Frontal cortex (tissue), 3 donors: ENCODE measurements at regions not wholly inside any gene's neighbourhood (a gene's known extent, or its start where the extent isn't known, plus 50 kb on each side); places are given as distances from the start of the nearest gene placed in this dataset.

Source experiments
- DNase-seq, 2 donors: peaks; one replicate each; pipeline ENCODE4 v3.0.0; 2012; ENCODE audit warnings: low spot score in 2 of 2
- FAIRE-seq: peaks from 2 replicates; lab custom pipeline; 2012; peaks lifted over from hg19 to GRCh38; lab: Jason Lieb, UNC
- donor health status: control.
- donor health status: control.
- donor health status: control.

GRCh38 chr21:37967036-37967435, 50.8 kb upstream of the KCNJ6 start:
- no peak for FAIRE-seq
- no peak for DNase-seq

GRCh38 chr21:37968744-37969143, 52.5 kb upstream of the KCNJ6 start:
- FAIRE-seq (no peak), DNase-seq (no peak)

DNA sequence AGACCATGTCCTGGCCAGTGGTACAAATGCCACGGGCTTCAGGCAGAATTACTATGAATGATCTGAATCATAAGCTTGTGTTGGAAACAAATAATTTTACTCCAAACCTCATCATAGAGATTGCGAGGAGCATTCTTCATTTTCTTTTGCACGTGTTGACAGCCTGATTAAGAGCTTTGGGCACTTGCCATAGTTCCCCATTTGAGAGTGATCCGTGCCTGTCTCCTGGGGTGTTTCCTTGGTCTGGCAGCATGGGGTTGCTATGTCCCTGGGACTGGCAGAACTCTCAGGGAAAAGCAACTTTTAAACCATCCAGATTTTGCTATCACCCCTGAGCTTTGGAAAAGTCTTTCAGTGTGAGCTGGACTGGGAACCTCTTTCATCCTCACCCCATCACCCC, 54.3 kb upstream of the KCNJ6 start:
- FAIRE-seq (no peak), DNase-seq (no peak)

- FAIRE-seq (no peak), DNase-seq (no peak)
Observed at GRCh38 chr21:37971390-37971950, 55.2 kb upstream of the KCNJ6 start.

- FAIRE-seq (no peak), DNase-seq (no peak)
Observed at GRCh38 chr21:37974081-37974480, 57.8 kb upstream of the KCNJ6 start.

- no peak for DNase-seq
- FAIRE-seq: no peak
Observed at GRCh38 chr21:37982496-37983318, 66.5 kb upstream of the KCNJ6 start.

GRCh38 chr21:37983336-37984095, 67.3 kb upstream of the KCNJ6 start:
- DNase-seq: no peak
- FAIRE-seq: no peak

DNA sequence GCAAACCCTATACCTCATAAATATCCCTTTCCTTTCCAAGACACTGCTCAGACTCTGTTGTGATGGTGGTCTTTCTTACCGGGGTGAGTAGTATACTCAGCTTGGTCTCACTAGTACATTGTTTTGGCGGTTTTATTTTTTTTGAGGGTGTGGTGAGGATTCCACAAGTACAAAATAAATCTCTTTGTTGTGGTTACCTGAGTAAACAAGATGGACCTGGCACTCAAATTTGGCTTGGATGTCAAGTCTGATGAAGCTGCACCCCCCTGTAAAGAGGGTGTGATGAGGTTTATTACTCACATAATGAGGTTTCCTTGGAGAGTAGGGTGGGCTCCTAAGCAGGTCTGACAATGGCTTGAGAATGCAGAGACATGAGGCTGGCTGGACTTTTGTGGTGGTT, 68.2 kb upstream of the KCNJ6 start:
- no peak for FAIRE-seq
- DNase-seq: no peak

- FAIRE-seq (no peak), DNase-seq (no peak)
Observed at GRCh38 chr21:37986000-37986399, 69.7 kb upstream of the KCNJ6 start.

DNA sequence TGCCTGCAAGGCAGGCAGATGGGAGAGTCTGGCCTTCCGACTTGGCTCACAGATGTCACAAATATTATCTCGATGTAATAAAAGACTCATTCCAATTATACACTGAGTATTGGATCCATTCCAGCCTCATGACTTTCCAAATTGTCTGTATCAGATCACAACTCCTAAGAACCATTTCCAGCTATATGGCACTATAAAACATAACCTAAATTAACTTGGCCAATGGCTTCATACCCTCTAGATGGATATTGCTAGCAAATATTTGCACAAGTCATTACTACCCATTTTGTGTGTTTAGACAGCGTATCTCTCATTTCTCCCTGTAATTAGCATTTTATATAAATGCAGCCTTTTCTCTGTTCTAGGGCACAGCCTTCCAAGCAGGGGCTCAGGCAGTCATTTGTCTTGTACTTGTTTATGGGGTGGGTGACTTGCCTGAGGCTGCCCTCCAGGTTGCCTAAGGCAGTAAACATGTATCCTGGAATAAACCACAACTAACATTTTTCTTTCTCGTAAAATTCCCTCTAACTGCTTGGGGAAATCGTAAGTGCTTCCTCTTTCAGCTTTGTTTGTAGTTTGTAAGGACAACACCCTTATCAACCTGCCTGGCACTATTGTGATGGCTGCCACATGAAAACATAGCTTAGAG, 70.6 kb upstream of the KCNJ6 start:
- FAIRE-seq: no peak
- no peak for DNase-seq

GRCh38 chr21:37987668-37988067, 71.4 kb upstream of the KCNJ6 start:
- no peak for FAIRE-seq

DNA sequence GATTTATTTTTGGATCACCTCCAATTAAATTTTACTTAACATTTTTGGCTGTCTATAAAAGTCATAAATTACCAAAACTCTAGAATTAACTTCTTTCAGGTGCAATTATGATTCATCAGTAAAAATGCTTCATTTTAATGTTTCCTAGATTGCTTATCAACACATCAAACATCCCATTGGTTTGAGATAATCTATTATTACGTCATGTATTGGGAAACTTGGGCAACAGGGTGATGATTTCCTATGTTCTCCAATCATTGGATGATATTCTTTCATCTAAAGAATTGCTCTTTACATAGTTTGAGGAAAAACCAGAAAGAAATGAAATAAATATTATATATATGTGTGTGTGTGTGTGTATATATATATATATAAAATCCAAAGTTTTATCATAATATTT, 76.8 kb upstream of the KCNJ6 start:
- DNase-seq (no peak), FAIRE-seq (no peak)

More at GRCh38 chr21:37987668-37988067, 71.4 kb upstream of the KCNJ6 start:
- DNase-seq: no peak

GRCh38 chr21:37994211-37994610, 78.0 kb upstream of the KCNJ6 start:
- no peak for FAIRE-seq
- no peak for DNase-seq

DNA sequence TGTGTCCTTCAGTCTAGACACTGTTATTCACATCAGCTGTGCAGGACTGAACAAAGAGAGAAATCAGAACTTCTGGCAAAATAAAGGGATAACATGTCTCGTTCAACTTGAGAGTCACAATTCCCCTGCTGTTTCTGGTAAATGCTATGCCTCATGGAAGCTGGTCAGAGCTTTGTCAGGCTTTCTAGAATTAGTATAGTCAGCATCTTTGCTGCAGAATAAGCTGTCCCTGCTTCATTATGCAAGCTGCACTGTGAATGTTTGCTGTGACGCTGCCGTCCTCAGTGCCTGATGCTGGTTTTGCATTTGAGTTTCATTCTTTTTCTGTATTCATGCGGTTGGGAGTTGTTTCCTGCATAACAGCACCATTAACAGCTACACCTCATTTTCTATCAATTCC, 96.4 kb upstream of the KCNJ6 start:
- FAIRE-seq: no peak
- DNase-seq: no peak

DNA sequence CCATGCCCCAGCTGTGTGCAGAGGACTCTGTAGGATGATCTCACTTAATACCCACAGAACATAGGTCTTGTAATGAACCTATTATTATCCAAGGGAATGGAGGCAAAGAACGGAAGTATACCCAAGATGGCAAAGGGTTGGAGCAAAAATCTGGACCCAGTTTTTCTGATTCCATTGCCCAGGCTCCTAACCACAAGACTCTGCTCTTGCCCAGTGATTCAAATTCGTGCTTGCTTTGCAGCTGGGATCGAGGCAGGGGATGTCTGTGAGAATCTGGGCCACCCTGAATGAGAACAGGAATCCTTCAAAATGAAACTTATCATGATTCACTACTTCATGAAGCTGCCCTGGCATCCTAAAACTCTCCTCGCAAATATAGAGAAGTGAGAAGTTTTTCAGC, 97.5 kb upstream of the KCNJ6 start:
- DNase-seq (no peak), FAIRE-seq (no peak)

DNA sequence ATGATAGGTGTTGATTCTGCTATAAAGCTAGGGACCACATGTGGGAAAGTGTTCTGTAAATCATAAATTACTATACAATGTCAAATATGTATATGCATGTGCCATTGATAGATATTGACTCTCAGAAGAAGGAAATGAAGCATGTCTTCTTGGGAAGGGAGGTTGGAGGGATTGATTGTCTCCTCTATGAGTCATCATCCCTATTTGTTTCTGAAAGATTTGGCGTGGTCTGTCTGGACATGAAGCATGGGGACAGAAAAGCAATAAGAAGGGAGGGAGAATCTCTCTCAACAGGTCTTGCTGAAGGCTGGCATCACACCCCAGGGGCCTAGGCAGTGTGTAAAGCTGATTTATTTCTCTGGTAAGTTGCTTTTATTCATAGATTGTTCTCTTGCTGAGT, 98.0 kb upstream of the KCNJ6 start:
- FAIRE-seq (no peak), DNase-seq (no peak)

DNA sequence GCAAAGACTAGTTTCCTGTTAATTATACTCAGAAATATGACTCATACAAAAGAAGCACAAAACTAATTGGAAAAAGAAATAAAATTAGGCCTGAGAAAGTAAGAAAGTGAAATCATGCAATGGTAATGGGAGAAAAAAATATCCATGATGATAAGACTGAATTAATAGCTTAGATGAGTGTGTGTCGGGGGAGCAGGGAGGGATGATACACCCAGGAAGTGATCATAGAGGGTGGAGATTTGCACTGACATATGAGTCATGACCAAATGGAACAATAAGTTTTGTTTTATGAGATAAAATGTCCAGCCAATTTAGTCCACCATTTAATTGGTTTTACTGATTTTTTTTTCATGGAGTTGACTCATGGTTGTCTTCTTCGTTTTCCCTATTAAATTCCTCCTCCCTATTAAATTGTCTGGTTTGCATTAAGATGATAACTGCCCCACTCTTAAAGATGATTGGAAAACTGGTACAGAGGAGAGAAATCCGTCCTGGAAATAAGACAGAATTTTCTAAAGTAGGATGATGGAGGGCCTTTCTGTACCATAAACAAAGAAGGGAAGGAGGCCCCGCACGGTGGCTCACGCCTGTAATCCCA, 111.7 kb upstream of the KCNJ6 start:
- DNase-seq: no peak
- FAIRE-seq: no peak

- no peak for DNase-seq
Observed at GRCh38 chr21:38032082-38032801, 116.0 kb upstream of the KCNJ6 start.

GRCh38 chr21:38036016-38036415, 119.8 kb upstream of the KCNJ6 start:
- FAIRE-seq: no peak
- DNase-seq: no peak

More at GRCh38 chr21:38032082-38032801, 116.0 kb upstream of the KCNJ6 start:
- FAIRE-seq: no peak

- DNase-seq (no peak), FAIRE-seq (no peak)
Observed at GRCh38 chr21:38037416-38037815, 121.2 kb upstream of the KCNJ6 start.
